DOHH2 (cell line): ENCODE measurements at regions not wholly inside any gene's neighbourhood (a gene's known extent, or its start where the extent isn't known, plus 50 kb on each side); places are given as distances from the start of the nearest gene placed in this dataset.

ENCODE experiments used
- H3F3A ChIP-seq: fragments of 200-600 bp; sonication (generic), shearing (Covaris generic); 2 replicates; pipeline ENCODE4 v1.6.0; 2016; ENCODE audit warnings: antibody characterized with exemption, mild to moderate bottlenecking; ENCODE audit not compliant: control insufficient read depth, insufficient read depth
- H3K27ac ChIP-seq: fragments of 200-600 bp; sonication (generic); 2 replicates; pipeline ENCODE4 v1.5.1; 2014; ENCODE audit warnings: low read depth, mild to moderate bottlenecking, low read length, moderate library complexity
- H3K27me3 ChIP-seq: fragments of 200-600 bp; sonication (generic); 2 replicates; pipeline ENCODE4 v1.6.1; 2014; ENCODE audit warnings: mild to moderate bottlenecking, low read length, mixed read lengths; ENCODE audit not compliant: control insufficient read depth
- H3K36me3 ChIP-seq: fragments of 200-600 bp; sonication (generic); 2 replicates; pipeline ENCODE4 v1.6.1; 2014; ENCODE audit warnings: mild to moderate bottlenecking, low read length, moderate library complexity, mixed read lengths; ENCODE audit not compliant: control insufficient read depth
- H3K4me1 ChIP-seq: fragments of 200-600 bp; sonication (generic); 2 replicates; pipeline ENCODE4 v1.6.1; 2014; ENCODE audit warnings: mild to moderate bottlenecking, low read length, mixed read lengths; ENCODE audit not compliant: control insufficient read depth
- H3K4me2 ChIP-seq: fragments of 200-600 bp; sonication (generic); 2 replicates; pipeline ENCODE4 v1.6.0; 2014; ENCODE audit warnings: mild to moderate bottlenecking, low read length, moderate library complexity
- H3K4me3 ChIP-seq: fragments of 200-600 bp; sonication (generic); 2 replicates; pipeline ENCODE4 v1.5.1; 2014; ENCODE audit warnings: mild to moderate bottlenecking, low read length, mixed read lengths
- H3K79me2 ChIP-seq: fragments of 200-600 bp; sonication (generic); 2 replicates; pipeline ENCODE4 v1.6.1; 2014; ENCODE audit warnings: mild to moderate bottlenecking, low read length, mixed read lengths; ENCODE audit not compliant: control insufficient read depth
- H3K9me2 ChIP-seq: fragments of 200-600 bp; sonication (generic); replicated peaks from 2 replicates; pipeline ENCODE4 v1.6.1; 2014; ENCODE audit warnings: mild to moderate bottlenecking, low read length, mixed read lengths; ENCODE audit not compliant: control insufficient read depth
- H3K9me3 ChIP-seq: fragments of 200-600 bp; sonication (generic); 2 replicates; pipeline ENCODE4 v1.6.1; 2014; ENCODE audit warnings: antibody characterized with exemption, low read length, mixed read lengths; ENCODE audit not compliant: control insufficient read depth, insufficient read depth
- H4K20me1 ChIP-seq: fragments of 200-600 bp; sonication (generic); 2 replicates; pipeline ENCODE4 v1.6.0; 2014; ENCODE audit warnings: low read depth, mild to moderate bottlenecking, antibody characterized with exemption, low read length, moderate library complexity; ENCODE audit not compliant: control insufficient read depth, insufficient read depth
- CTCF ChIP-seq: fragments of 200-600 bp; sonication (generic); IDR thresholded peaks from one replicate; pipeline ENCODE4 v1.5.1; 2014; ENCODE audit warnings: antibody characterized with exemption, mild to moderate bottlenecking, low read depth, low read length; ENCODE audit not compliant: poor library complexity, severe bottlenecking
- EZH2phosphoT487 ChIP-seq: fragments of 200-600 bp; sonication (generic); IDR thresholded peaks from 2 replicates; pipeline ENCODE4 v1.6.1; 2017; ENCODE audit warnings: borderline replicate concordance, mild to moderate bottlenecking, antibody characterized with exemption, low read length, moderate library complexity, mixed read lengths

GRCh38 chr20:4483961-4484360 lies 202.3 kb upstream of the PRNP start:
- Histone ChIP-seq H3K9me2 (no peaks in the 10 kb centered on the region), H3F3A (no peaks in the 10 kb centered on the region), H3K27me3 (peaks cover 8% of the 10 kb centered on the region), H4K20me1 (no peaks in the 10 kb centered on the region), H3K4me2 (no peak overlapping the region), H3K4me3 (no peak overlapping the region), H3K9me3 (no peaks in the 10 kb centered on the region), H3K36me3 (no peaks in the 10 kb centered on the region), H3K79me2 (no peaks in the 10 kb centered on the region), H3K4me1 (no peaks in the 10 kb centered on the region), H3K27ac (no peak overlapping the region)
- TF ChIP-seq EZH2phosphoT487: no peak
- no peak for TF ChIP-seq CTCF

- H4K20me1 ChIP-seq: no peaks in the 10 kb centered on the region
- H3K4me2 ChIP-seq: no peak overlapping the region
These were observed 202.8 kb upstream of the PRNP start for GRCh38 chr20:4483486-4483885.

GRCh38 chr20:4480104-4480503 lies 206.2 kb upstream of the PRNP start:
- H3K9me3 ChIP-seq: no peaks in the 10 kb centered on the region
- no peaks in the 10 kb centered on the region for H3K36me3 ChIP-seq
- H3K4me1 ChIP-seq: no peaks in the 10 kb centered on the region
- TF ChIP-seq EZH2phosphoT487: no peak
- TF ChIP-seq CTCF: no peak
- no peak overlapping the region for H3K4me2 ChIP-seq
- H3K9me2 ChIP-seq: no peaks in the 10 kb centered on the region
- no peak overlapping the region for H3K27ac ChIP-seq
- no peaks in the 10 kb centered on the region for H3F3A ChIP-seq
- H3K79me2 ChIP-seq: no peaks in the 10 kb centered on the region
- no peak overlapping the region for H3K4me3 ChIP-seq
- H3K27me3 ChIP-seq: peaks cover 12% of the 10 kb centered on the region
- no peaks in the 10 kb centered on the region for H4K20me1 ChIP-seq

More at GRCh38 chr20:4483486-4483885, 202.8 kb upstream of the PRNP start:
- Histone ChIP-seq H3K4me1 (no peaks in the 10 kb centered on the region), H3K36me3 (no peaks in the 10 kb centered on the region), H3K27me3 (peaks cover 7% of the 10 kb centered on the region), H3K9me3 (no peaks in the 10 kb centered on the region), H3F3A (no peaks in the 10 kb centered on the region), H3K27ac (no peak overlapping the region), H3K9me2 (no peaks in the 10 kb centered on the region), H3K4me3 (no peak overlapping the region), H3K79me2 (no peaks in the 10 kb centered on the region)
- no peak for TF ChIP-seq EZH2phosphoT487
- no peak for TF ChIP-seq CTCF
